IMR-90 (cell line): ENCODE measurements at regions not wholly inside any gene's neighbourhood (a gene's known extent, or its start where the extent isn't known, plus 50 kb on each side); places are given as distances from the start of the nearest gene placed in this dataset.

Source experiments
- ATAC-seq: fragments of 200-7000 bp; cut with Tn5 transposase; 2 replicates; pipeline ENCODE4 v1.9.1; 2020; ENCODE audit warnings: low read depth, mild to moderate bottlenecking, moderate library complexity
- BruUV-seq: library from RNA; stranded (reverse); fragments of 400-500 nt; replicated peaks from 2 replicates; lab custom pipeline; 2021; lab: Mats Ljungman, UMichigan
- CTCF ChIA-PET: fragments of 300-600 bp; formaldehyde crosslinking; extraction: SDS; loops from one replicate; lab custom pipeline; 2021; ENCODE audit warnings: antibody characterized with exemption; lab: Yijun Ruan, JAX
- POLR2A ChIA-PET: fragments of 300-600 bp; sonication (Branson Sonifier 250); formaldehyde crosslinking; loops from one replicate; lab custom pipeline; 2022; ENCODE audit warnings: antibody characterized with exemption; ENCODE audit not compliant: unreplicated experiment; lab: Charles Lee
- DNase-seq: peaks from one replicate; pipeline ENCODE4 v3.0.0; 2013
- H2AFZ ChIP-seq: replicated peaks from 2 replicates; pipeline ENCODE3; 2013; ENCODE audit warnings: low read length, mild to moderate bottlenecking; ENCODE audit not compliant: poor library complexity
- H2AK5ac ChIP-seq: 2 replicates; pipeline ENCODE4 v1.6.1; 2013; ENCODE audit warnings: low read depth, low read length, inconsistent platforms
- H2AK9ac ChIP-seq: replicated peaks from 2 replicates; pipeline ENCODE3; 2013; ENCODE audit warnings: mild to moderate bottlenecking, low read depth, low read length, moderate library complexity; ENCODE audit not compliant: poor library complexity
- H2BK120ac ChIP-seq: 2 replicates; pipeline ENCODE4 v1.6.1; 2013; ENCODE audit warnings: low read depth, low read length, inconsistent platforms
- H2BK15ac ChIP-seq: 3 replicates; pipeline ENCODE4 v1.6.1; 2013; ENCODE audit warnings: low read depth, low read length, inconsistent platforms
- H2BK20ac ChIP-seq: 2 replicates; pipeline ENCODE4 v1.6.1; 2013; ENCODE audit warnings: low read depth, mild to moderate bottlenecking, inconsistent platforms, low read length, moderate library complexity
- H2BK5ac ChIP-seq: 2 replicates; pipeline ENCODE4 v1.6.1; 2013; ENCODE audit warnings: mild to moderate bottlenecking, low read depth, low read length, inconsistent platforms; ENCODE audit not compliant: poor library complexity, severe bottlenecking
- H3K14ac ChIP-seq: replicated peaks from 2 replicates; pipeline ENCODE4 v1.6.1; 2013; ENCODE audit warnings: low read depth, low read length, inconsistent platforms
- H3K18ac ChIP-seq: 2 replicates; pipeline ENCODE4 v1.6.1; 2013; ENCODE audit warnings: low read depth, low read length, control low read depth
- H3K23ac ChIP-seq: 2 replicates; pipeline ENCODE4 v1.6.1; 2013; ENCODE audit warnings: low read depth, low read length, inconsistent platforms
- H3K27ac ChIP-seq: 2 replicates; pipeline ENCODE4 v1.5.1; 2013; ENCODE audit warnings: mild to moderate bottlenecking, control low read depth, low read length; ENCODE audit not compliant: insufficient read depth
- H3K27me3 ChIP-seq: 2 replicates; pipeline ENCODE4 v1.6.1; 2013; ENCODE audit warnings: low read length; ENCODE audit not compliant: control insufficient read depth, insufficient read depth
- H3K36me3 ChIP-seq: 2 replicates; pipeline ENCODE4 v1.6.1; 2013; ENCODE audit warnings: low read length, mixed read lengths; ENCODE audit not compliant: control insufficient read depth, insufficient read depth
- H3K4ac ChIP-seq: 2 replicates; pipeline ENCODE4 v1.6.1; 2013; ENCODE audit warnings: low read depth, low read length, inconsistent platforms
- H3K4me1 ChIP-seq: 2 replicates; pipeline ENCODE4 v1.6.1; 2013; ENCODE audit warnings: low read length, mixed read lengths; ENCODE audit not compliant: control insufficient read depth, insufficient read depth
- H3K4me2 ChIP-seq: 2 replicates; pipeline ENCODE4 v1.6.1; 2013; ENCODE audit warnings: low read depth, mild to moderate bottlenecking, control low read depth, low read length, moderate library complexity
- H3K4me3 ChIP-seq: 2 replicates; pipeline ENCODE4 v1.5.1; 2013; ENCODE audit warnings: low read depth, mild to moderate bottlenecking, control low read depth, low read length, moderate library complexity; ENCODE audit not compliant: insufficient read depth
- H3K56ac ChIP-seq: 2 replicates; pipeline ENCODE4 v1.6.1; 2013; ENCODE audit warnings: low read length, inconsistent platforms; ENCODE audit not compliant: insufficient read depth; ENCODE audit errors: extremely low read depth
- H3K79me1 ChIP-seq, 2 experiments: 2 replicates each; pipeline ENCODE4 v1.6.1; 2013; ENCODE audit warnings: low read length in 2 of 2, inconsistent platforms in 1 of 2, low read depth in 1 of 2
- H3K9ac ChIP-seq: 2 replicates; pipeline ENCODE4 v1.6.1; 2013; ENCODE audit warnings: low read depth, low read length, control low read depth
- H3K9me1 ChIP-seq: 2 replicates; pipeline ENCODE4 v1.6.1; 2013; ENCODE audit warnings: low read length, inconsistent platforms; ENCODE audit not compliant: insufficient read depth
- H3K9me3 ChIP-seq: 2 replicates; pipeline ENCODE4 v1.6.1; 2013; ENCODE audit warnings: low read length; ENCODE audit not compliant: control insufficient read depth, insufficient read depth
- H4K20me1 ChIP-seq: 2 replicates; pipeline ENCODE4 v1.6.1; 2013; ENCODE audit warnings: low read length, inconsistent platforms; ENCODE audit not compliant: insufficient read depth
- H4K5ac ChIP-seq: 2 replicates; pipeline ENCODE4 v1.6.1; 2013; ENCODE audit warnings: mild to moderate bottlenecking, low read depth, low read length, control low read depth
- H4K8ac ChIP-seq, 2 experiments: 2 replicates each; pipeline ENCODE4 v1.6.1; 2013; ENCODE audit warnings: low read depth in 2 of 2, low read length in 2 of 2, control low read depth in 1 of 2, inconsistent platforms in 1 of 2
- H4K91ac ChIP-seq: 2 replicates; pipeline ENCODE4 v1.6.1; 2013; ENCODE audit warnings: low read depth, low read length, inconsistent platforms; ENCODE audit not compliant: insufficient read depth
- BHLHE40 ChIP-seq: fragments of 150-350 bp; IDR thresholded peaks from 2 replicates; pipeline ENCODE4 v1.6.1; 2016; ENCODE audit warnings: mild to moderate bottlenecking, low read depth, low read length
- CEBPB ChIP-seq: IDR thresholded peaks from 2 replicates; pipeline ENCODE4 v1.6.1; 2012; ENCODE audit warnings: low read depth, low read length, improper control_type of control experiment
- FOS ChIP-seq: fragments of 150-350 bp; IDR thresholded peaks from 2 replicates; pipeline ENCODE4 v1.6.1; 2016; ENCODE audit warnings: low read depth, low read length
- MAZ ChIP-seq: IDR thresholded peaks from 2 replicates; pipeline ENCODE4 v1.6.1; 2012; ENCODE audit warnings: low read depth, mild to moderate bottlenecking, low read length, improper control_type of control experiment, moderate library complexity, borderline replicate concordance
- NFE2L2 ChIP-seq: fragments of 150-350 bp; IDR thresholded peaks from 2 replicates; pipeline ENCODE4 v1.6.1; 2016; ENCODE audit warnings: low read depth, mild to moderate bottlenecking, low read length
- POLR2A ChIP-seq: IDR thresholded peaks from 2 replicates; pipeline ENCODE4 v1.6.1; 2012; ENCODE audit warnings: mild to moderate bottlenecking, low read depth, low read length
- RAD21 ChIP-seq: IDR thresholded peaks from 2 replicates; pipeline ENCODE4 v1.6.1; 2012; ENCODE audit warnings: low read length, improper control_type of control experiment
- RCOR1 ChIP-seq: IDR thresholded peaks from 2 replicates; pipeline ENCODE4 v1.6.1; 2012; ENCODE audit warnings: mild to moderate bottlenecking, low read length, improper control_type of control experiment; ENCODE audit not compliant: insufficient replicate concordance
- RFX5 ChIP-seq: IDR thresholded peaks from 2 replicates; pipeline ENCODE4 v1.8.0; 2012; ENCODE audit warnings: low read depth, mild to moderate bottlenecking, low read length, moderate library complexity
- SMC3 ChIP-seq: fragments of 150-350 bp; IDR thresholded peaks from 2 replicates; pipeline ENCODE4 v1.6.1; 2016; ENCODE audit warnings: low read depth, mild to moderate bottlenecking, antibody characterized with exemption, low read length, moderate library complexity
- WGBS, 2 experiments: methylation state at CpG; one replicate each; pipeline versions ENCODE4 v1.1.5 to v1.1.7; 2013; ENCODE audit warnings: missing lambda C conversion rate in 2 of 2; ENCODE audit not compliant: insufficient read length in 1 of 2; ENCODE audit errors: extremely low coverage in 2 of 2; 5-methylcytosine and 5-hydroxymethylcytosine counted together
- dilution Hi-C: fragments of 300-500 bp; cut with HindIII; formaldehyde crosslinking; loops from one replicate; pipeline ENCODE4 v1.14.3; 2018; ENCODE audit warnings: low sequenced_read_pairs; ENCODE audit not compliant: unreplicated experiment
- in situ Hi-C: fragments of 300-500 bp; cut with MboI; formaldehyde crosslinking; loops from 3 replicates; pipeline ENCODE4 v1.14.3; 2019; ENCODE audit warnings: low sequenced_read_pairs, inconsistent platforms, mixed read lengths
- intact Hi-C: fragments of 100-400 bp; cut with micrococcal nuclease; formaldehyde crosslinking; loops from 2 replicates; pipeline ENCODE4 v1.10.0; 2022
- TF ChIP-seq, protein P1 (sequence below): fragments of 150-350 bp; IDR thresholded peaks from 2 replicates; pipeline ENCODE4 v1.6.1; 2017; ENCODE audit warnings: mild to moderate bottlenecking, antibody characterized with exemption, low read length, low read depth
- TF ChIP-seq, protein P2 (sequence below): conservative IDR thresholded peaks from 2 replicates; pipeline ENCODE4 v1.5.1; 2012; ENCODE audit warnings: mild to moderate bottlenecking, low read depth, low read length, improper control_type of control experiment
- TF ChIP-seq, protein P3 (sequence below): fragments of 150-350 bp; IDR thresholded peaks from 2 replicates; pipeline ENCODE4 v1.6.1; 2016; ENCODE audit warnings: low read depth, mild to moderate bottlenecking, low read length, moderate library complexity, borderline replicate concordance

DNA sequence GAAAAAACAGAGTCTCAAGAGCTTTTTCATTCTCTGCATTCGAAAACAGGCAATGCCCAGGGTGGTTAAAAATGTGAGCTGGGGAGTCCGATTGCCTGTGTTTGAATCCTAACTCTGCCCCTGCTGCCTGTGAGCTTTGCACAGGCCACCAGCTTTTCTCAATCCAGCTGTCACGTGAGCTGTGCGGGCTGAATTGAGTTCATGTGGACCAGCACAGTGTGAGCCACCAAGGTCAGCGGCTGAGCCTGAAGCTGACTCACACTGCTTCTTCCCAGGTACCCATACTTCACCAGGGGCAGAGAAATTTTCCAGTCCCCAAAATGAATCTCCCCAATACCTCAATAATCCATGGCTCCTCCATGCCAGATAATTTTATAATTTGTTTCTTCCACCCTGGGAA, 64.4 kb upstream of the SLCO3A1 start:
- Histone ChIP-seq H2AK5ac (no peak overlapping the region), H2BK20ac (no peak overlapping the region), H3K18ac (no peak overlapping the region), H4K20me1 (no peaks in the 10 kb centered on the region), H3K9ac (no peak overlapping the region), H3K27ac (no peak overlapping the region), H3K27me3 (no peaks in the 10 kb centered on the region), H3K4me3 (no peak overlapping the region), H3K4ac (no peak overlapping the region), H4K91ac (no peak overlapping the region), H3K14ac (no peak overlapping the region), H2BK120ac (no peak overlapping the region), H2AFZ (no peak overlapping the region), H3K9me3 (no peaks in the 10 kb centered on the region), H2AK9ac (no peak overlapping the region), H3K23ac (no peak overlapping the region), H3K9me1 (no peaks in the 10 kb centered on the region), H3K4me2 (no peak overlapping the region), H2BK5ac (no peak overlapping the region), H3K36me3 (no peaks in the 10 kb centered on the region), H3K79me1 (no peaks in the 10 kb centered on the region), H4K5ac (no peak overlapping the region), H2BK15ac (no peak overlapping the region), H3K56ac (no peak overlapping the region), H4K8ac (no peak overlapping the region), H3K4me1 (no peaks in the 10 kb centered on the region)
- DNase-seq (no peak), ATAC-seq (no peak)
- no TSS peak for BruUV-seq
- dilution Hi-C loops (no loop called here), in situ Hi-C loops (no loop called here), intact Hi-C loops (no loop called here)
- TF ChIP-seq, protein P1, sequence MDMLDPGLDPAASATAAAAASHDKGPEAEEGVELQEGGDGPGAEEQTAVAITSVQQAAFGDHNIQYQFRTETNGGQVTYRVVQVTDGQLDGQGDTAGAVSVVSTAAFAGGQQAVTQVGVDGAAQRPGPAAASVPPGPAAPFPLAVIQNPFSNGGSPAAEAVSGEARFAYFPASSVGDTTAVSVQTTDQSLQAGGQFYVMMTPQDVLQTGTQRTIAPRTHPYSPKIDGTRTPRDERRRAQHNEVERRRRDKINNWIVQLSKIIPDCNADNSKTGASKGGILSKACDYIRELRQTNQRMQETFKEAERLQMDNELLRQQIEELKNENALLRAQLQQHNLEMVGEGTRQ = no peak
- no peak for TF ChIP-seq BHLHE40
- TF ChIP-seq RCOR1 = no peak
- TF ChIP-seq POLR2A = no peak
- no peak for TF ChIP-seq NFE2L2
- no peak for TF ChIP-seq RFX5
- TF ChIP-seq FOS = no peak
- TF ChIP-seq RAD21 = no peak
- TF ChIP-seq, protein P2, sequence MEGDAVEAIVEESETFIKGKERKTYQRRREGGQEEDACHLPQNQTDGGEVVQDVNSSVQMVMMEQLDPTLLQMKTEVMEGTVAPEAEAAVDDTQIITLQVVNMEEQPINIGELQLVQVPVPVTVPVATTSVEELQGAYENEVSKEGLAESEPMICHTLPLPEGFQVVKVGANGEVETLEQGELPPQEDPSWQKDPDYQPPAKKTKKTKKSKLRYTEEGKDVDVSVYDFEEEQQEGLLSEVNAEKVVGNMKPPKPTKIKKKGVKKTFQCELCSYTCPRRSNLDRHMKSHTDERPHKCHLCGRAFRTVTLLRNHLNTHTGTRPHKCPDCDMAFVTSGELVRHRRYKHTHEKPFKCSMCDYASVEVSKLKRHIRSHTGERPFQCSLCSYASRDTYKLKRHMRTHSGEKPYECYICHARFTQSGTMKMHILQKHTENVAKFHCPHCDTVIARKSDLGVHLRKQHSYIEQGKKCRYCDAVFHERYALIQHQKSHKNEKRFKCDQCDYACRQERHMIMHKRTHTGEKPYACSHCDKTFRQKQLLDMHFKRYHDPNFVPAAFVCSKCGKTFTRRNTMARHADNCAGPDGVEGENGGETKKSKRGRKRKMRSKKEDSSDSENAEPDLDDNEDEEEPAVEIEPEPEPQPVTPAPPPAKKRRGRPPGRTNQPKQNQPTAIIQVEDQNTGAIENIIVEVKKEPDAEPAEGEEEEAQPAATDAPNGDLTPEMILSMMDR = no peak
- TF ChIP-seq CEBPB = no peak
- TF ChIP-seq, protein P3, sequence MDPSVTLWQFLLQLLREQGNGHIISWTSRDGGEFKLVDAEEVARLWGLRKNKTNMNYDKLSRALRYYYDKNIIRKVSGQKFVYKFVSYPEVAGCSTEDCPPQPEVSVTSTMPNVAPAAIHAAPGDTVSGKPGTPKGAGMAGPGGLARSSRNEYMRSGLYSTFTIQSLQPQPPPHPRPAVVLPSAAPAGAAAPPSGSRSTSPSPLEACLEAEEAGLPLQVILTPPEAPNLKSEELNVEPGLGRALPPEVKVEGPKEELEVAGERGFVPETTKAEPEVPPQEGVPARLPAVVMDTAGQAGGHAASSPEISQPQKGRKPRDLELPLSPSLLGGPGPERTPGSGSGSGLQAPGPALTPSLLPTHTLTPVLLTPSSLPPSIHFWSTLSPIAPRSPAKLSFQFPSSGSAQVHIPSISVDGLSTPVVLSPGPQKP = no peak
- no peak for TF ChIP-seq MAZ
- TF ChIP-seq SMC3 = no peak
- ChIA-PET CTCF (no interaction called here), POLR2A (no interaction called here)
- WGBS, 2 experiments = no CpG with 5 or more reads among the region's 5 CpGs
